Sigmoid colon (tissue), 4 donors: ENCODE measurements at regions not wholly inside any gene's neighbourhood (a gene's known extent, or its start where the extent isn't known, plus 50 kb on each side); places are given as distances from the start of the nearest gene placed in this dataset.

ENCODE experiments used
- EP300 ChIP-seq, 4 donors: sonication (generic); formaldehyde crosslinking; IDR thresholded peaks; one replicate each; pipeline ENCODE4 v1.6.1; 2017; ENCODE audit warnings: antibody characterized with exemption in 4 of 4
- POLR2A ChIP-seq, 2 donors: fragments of 450-650 bp; IDR thresholded peaks; one replicate each; pipeline ENCODE4 v1.6.1; 2016; ENCODE audit warnings: antibody characterized with exemption in 2 of 2, mild to moderate bottlenecking in 2 of 2, moderate library complexity in 2 of 2
- TF ChIP-seq, protein P1 (sequence below), 4 experiments: fragments of 450-650 bp in 3 of 4; fragments of 200-600 bp in 1 of 4; IDR thresholded peaks; one replicate each; pipeline ENCODE4 v1.5.1; 2016 to 2019; ENCODE audit warnings: antibody characterized with exemption in 4 of 4, mild to moderate bottlenecking in 3 of 4, moderate library complexity in 2 of 4

DNA sequence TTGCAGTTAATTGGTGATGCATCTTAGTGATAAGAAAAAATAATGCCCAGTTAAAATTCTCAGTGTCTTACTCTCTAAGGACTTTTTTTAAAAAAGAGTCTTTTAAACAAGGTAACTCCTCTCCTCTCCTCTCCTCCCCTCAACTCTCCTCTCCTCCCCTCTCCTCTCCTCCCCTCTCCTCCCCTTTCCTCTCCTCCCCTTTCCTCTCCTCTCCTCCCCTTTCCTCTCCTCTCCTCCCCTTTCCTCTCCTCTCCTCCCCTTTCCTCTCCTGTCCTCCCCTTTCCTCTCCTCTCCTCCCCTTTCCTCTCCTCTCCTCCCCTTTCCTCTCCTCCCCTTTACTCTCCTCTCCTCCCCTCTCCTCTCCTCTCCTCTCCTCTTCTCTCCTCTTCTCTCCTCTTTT is 675.9 kb upstream of the RBFOX1 start:
- TF ChIP-seq POLR2A (IDR thresholded peaks at IDR 0.05) = no peak
- TF ChIP-seq, protein P1, sequence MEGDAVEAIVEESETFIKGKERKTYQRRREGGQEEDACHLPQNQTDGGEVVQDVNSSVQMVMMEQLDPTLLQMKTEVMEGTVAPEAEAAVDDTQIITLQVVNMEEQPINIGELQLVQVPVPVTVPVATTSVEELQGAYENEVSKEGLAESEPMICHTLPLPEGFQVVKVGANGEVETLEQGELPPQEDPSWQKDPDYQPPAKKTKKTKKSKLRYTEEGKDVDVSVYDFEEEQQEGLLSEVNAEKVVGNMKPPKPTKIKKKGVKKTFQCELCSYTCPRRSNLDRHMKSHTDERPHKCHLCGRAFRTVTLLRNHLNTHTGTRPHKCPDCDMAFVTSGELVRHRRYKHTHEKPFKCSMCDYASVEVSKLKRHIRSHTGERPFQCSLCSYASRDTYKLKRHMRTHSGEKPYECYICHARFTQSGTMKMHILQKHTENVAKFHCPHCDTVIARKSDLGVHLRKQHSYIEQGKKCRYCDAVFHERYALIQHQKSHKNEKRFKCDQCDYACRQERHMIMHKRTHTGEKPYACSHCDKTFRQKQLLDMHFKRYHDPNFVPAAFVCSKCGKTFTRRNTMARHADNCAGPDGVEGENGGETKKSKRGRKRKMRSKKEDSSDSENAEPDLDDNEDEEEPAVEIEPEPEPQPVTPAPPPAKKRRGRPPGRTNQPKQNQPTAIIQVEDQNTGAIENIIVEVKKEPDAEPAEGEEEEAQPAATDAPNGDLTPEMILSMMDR (IDR thresholded peaks at IDR 0.05) = no peak
- TF ChIP-seq EP300 (IDR thresholded peaks at IDR 0.05) = no peak
